Epithelial cell of proximal tubule (primary cell): ENCODE measurements at regions not wholly inside any gene's neighbourhood (a gene's known extent, or its start where the extent isn't known, plus 50 kb on each side); places are given as distances from the start of the nearest gene placed in this dataset.

Source experiments
- DNase-seq: peaks from one replicate; pipeline ENCODE4 v3.0.0-alpha.2; 2011; ENCODE audit warnings: low read depth
- H3K4me3 ChIP-seq: 2 replicates; pipeline ENCODE4 v1.5.1; 2011; ENCODE audit warnings: low read depth, mild to moderate bottlenecking, low read length
- CTCF ChIP-seq: conservative IDR thresholded peaks from 2 replicates; pipeline ENCODE4 v1.5.1; 2012; ENCODE audit warnings: low read depth, mild to moderate bottlenecking, low read length

GRCh38 chr1:220410611-220411010 is 117.3 kb upstream of the MARK1 start:
- no peak overlapping the region for H3K4me3 ChIP-seq
- no peak for DNase-seq
- TF ChIP-seq CTCF, result no peak

- TF ChIP-seq CTCF, result no peak
- no peak for DNase-seq
- H3K4me3 ChIP-seq, result no peak overlapping the region
Measured at GRCh38 chr1:220409771-220410595, 118.0 kb upstream of the MARK1 start.

- no peak overlapping the region for H3K4me3 ChIP-seq
- TF ChIP-seq CTCF, result no peak
- DNase-seq, result no peak
Measured at GRCh38 chr1:220407191-220407590, 120.7 kb upstream of the MARK1 start.

GRCh38 chr1:220398238-220398637 is 126.0 kb upstream of the RAB3GAP2 start:
- TF ChIP-seq CTCF, result no peak
- H3K4me3 ChIP-seq, result no peak overlapping the region
- no peak for DNase-seq

GRCh38 chr1:220391491-220391890 is 119.2 kb upstream of the RAB3GAP2 start:
- DNase-seq, result no peak
- H3K4me3 ChIP-seq, result no peak overlapping the region
- TF ChIP-seq CTCF, result no peak

- no peak overlapping the region for H3K4me3 ChIP-seq
- no peak for DNase-seq
- no peak for TF ChIP-seq CTCF
Measured at GRCh38 chr1:220389634-220390033, 117.4 kb upstream of the RAB3GAP2 start.
